ENCODE measurements at regions not wholly inside any gene's neighbourhood (a gene's known extent, or its start where the extent isn't known, plus 50 kb on each side); places are given as distances from the start of the nearest gene placed in this dataset.

GRCh38 chr6:96465321-96465903 lies 56.2 kb upstream of the UFL1 start:
- no peak for FAIRE-seq

- no peak for FAIRE-seq
Measured at GRCh38 chr6:96466147-96466863, 55.3 kb upstream of the UFL1 start.

- no peak for FAIRE-seq
Measured at GRCh38 chr6:96467814-96468213, 53.8 kb upstream of the UFL1 start.

- FAIRE-seq, result no peak
Measured at GRCh38 chr6:96468281-96468680, 53.3 kb upstream of the UFL1 start.

- peak; percentile 79 for FAIRE-seq
Measured at GRCh38 chr6:96468681-96469224, 52.9 kb upstream of the UFL1 start.

- FAIRE-seq, result no peak
Measured at GRCh38 chr6:96469312-96469711, 52.3 kb upstream of the UFL1 start.

- FAIRE-seq, result no peak
Measured at GRCh38 chr6:96470296-96470695, 51.3 kb upstream of the UFL1 start.

Measured in islet of Langerhans (tissue), 1 donor.